SK-N-SH (cell line): ENCODE measurements at regions not wholly inside any gene's neighbourhood (a gene's known extent, or its start where the extent isn't known, plus 50 kb on each side); places are given as distances from the start of the nearest gene placed in this dataset.

ENCODE experiments used
- CTCF ChIA-PET: fragments of 300-600, 350-600 bp; formaldehyde crosslinking; extraction: SDS; loops from one replicate; lab custom pipeline; 2021; lab: Yijun Ruan, JAX
- POLR2A ChIA-PET: fragments of 350-600 bp; sonication (Branson Sonifier 250); formaldehyde crosslinking; extraction: SDS; loops from one replicate; lab custom pipeline; 2020; ENCODE audit warnings: antibody characterized with exemption, inconsistent platforms; lab: Yijun Ruan, JAX
- DNase-seq: peaks from one replicate; pipeline ENCODE4 v3.0.0; 2012
- H2AFZ ChIP-seq: fragments of 200-600 bp; sonication (generic); 2 replicates; pipeline ENCODE4 v1.8.1; 2016; ENCODE audit warnings: antibody characterized with exemption, mild to moderate bottlenecking, low read depth
- H3F3A ChIP-seq: fragments of 200-600 bp; sonication (generic); replicated peaks from 2 replicates; pipeline ENCODE3; 2016; ENCODE audit warnings: antibody characterized with exemption, mild to moderate bottlenecking; ENCODE audit not compliant: insufficient read depth
- H3K27ac ChIP-seq, 2 experiments: fragments of 200-500 bp in 1 of 2; fragments of 200-600 bp in 1 of 2; sonication (Bioruptor generic) in 1 of 2; sonication (generic), shearing (Covaris generic) in 1 of 2; 2 replicates each; pipeline versions ENCODE4 v1.5.1 to v1.6.1; 2014 to 2016; ENCODE audit warnings: low read depth in 2 of 2, inconsistent platforms in 1 of 2, low read length in 1 of 2, mild to moderate bottlenecking in 1 of 2, mixed read lengths in 1 of 2
- H3K27me3 ChIP-seq: fragments of 200-600 bp; sonication (generic), shearing (Covaris generic); 2 replicates; pipeline ENCODE4 v1.6.1; 2016; ENCODE audit warnings: mixed run types; ENCODE audit not compliant: insufficient read depth
- H3K36me3 ChIP-seq, 2 experiments: fragments of 200-500 bp in 1 of 2; fragments of 200-600 bp in 1 of 2; sonication (Bioruptor generic) in 1 of 2; sonication (generic) in 1 of 2; replicated peaks in 1 of 2; 2 replicates each; pipeline versions ENCODE3 to v1.5.1; 2014 to 2016; ENCODE audit warnings: low read length in 1 of 2, mild to moderate bottlenecking in 1 of 2; ENCODE audit not compliant: insufficient read depth in 2 of 2, control insufficient read depth in 1 of 2
- H3K4me1 ChIP-seq, 2 experiments: fragments of 200-500 bp in 1 of 2; fragments of 200-600 bp in 1 of 2; sonication (Bioruptor generic) in 1 of 2; sonication (generic), shearing (Covaris generic) in 1 of 2; 2 replicates each; pipeline versions ENCODE4 v1.5.1 to v1.6.1; 2014 to 2016; ENCODE audit warnings: low read depth in 1 of 2, low read length in 1 of 2, mixed run types in 1 of 2; ENCODE audit not compliant: insufficient read depth in 2 of 2, control insufficient read depth in 1 of 2
- H3K4me2 ChIP-seq: fragments of 200-600 bp; sonication (generic), shearing (Covaris generic); 2 replicates; pipeline ENCODE4 v1.6.1; 2017; ENCODE audit warnings: mixed run types
- H3K4me3 ChIP-seq, 2 experiments: fragments of 200-500 bp in 1 of 2; fragments of 200-600 bp in 1 of 2; sonication (Bioruptor generic) in 1 of 2; sonication (generic), shearing (Covaris generic) in 1 of 2; 2 replicates each; pipeline versions ENCODE4 v1.5.1 to v1.8.1; 2014 to 2016; ENCODE audit warnings: low read depth in 2 of 2, inconsistent platforms in 1 of 2, low read length in 1 of 2, mild to moderate bottlenecking in 1 of 2, mixed read lengths in 1 of 2, moderate library complexity in 1 of 2
- H3K79me2 ChIP-seq: fragments of 200-600 bp; sonication (generic); 2 replicates; pipeline ENCODE4 v1.8.1; 2017; ENCODE audit warnings: mild to moderate bottlenecking; ENCODE audit not compliant: insufficient read depth
- H3K9ac ChIP-seq: fragments of 200-600 bp; sonication (generic); 2 replicates; pipeline ENCODE4 v1.6.1; 2017; ENCODE audit warnings: mixed run types
- H3K9me2 ChIP-seq: fragments of 200-600 bp; sonication (generic); 2 replicates; pipeline ENCODE4 v1.6.1; 2017; ENCODE audit warnings: mixed run types
- H3K9me3 ChIP-seq: fragments of 200-600 bp; sonication (generic); 2 replicates; pipeline ENCODE4 v1.6.1; 2017; ENCODE audit warnings: mixed run types, mild to moderate bottlenecking, moderate library complexity
- H4K20me1 ChIP-seq: fragments of 200-600 bp; sonication (generic); 2 replicates; pipeline ENCODE4 v1.6.1; 2017; ENCODE audit warnings: mild to moderate bottlenecking, mixed run types; ENCODE audit not compliant: insufficient read depth
- CHD2 ChIP-seq: fragments of 150-350 bp; IDR thresholded peaks from 2 replicates; pipeline ENCODE4 v1.6.1; 2018; ENCODE audit warnings: low read length; ENCODE audit not compliant: partially characterized antibody
- ELF1 ChIP-seq: IDR thresholded peaks from 2 replicates; pipeline ENCODE4 v1.4.0; 2012
- EZH2phosphoT487 ChIP-seq: fragments of 200-600 bp; sonication (generic); IDR thresholded peaks from 2 replicates; pipeline ENCODE4 v1.6.1; 2017; ENCODE audit warnings: low read depth, mixed run types, mild to moderate bottlenecking, antibody characterized with exemption, moderate library complexity, borderline replicate concordance
- FOXJ3 ChIP-seq: sonication (generic); formaldehyde crosslinking; IDR thresholded peaks from 2 replicates; pipeline ENCODE4 v1.5.1; 2020; ENCODE audit warnings: mild to moderate bottlenecking, missing genetic modification reagents
- GATA2 ChIP-seq: sonication (generic); formaldehyde crosslinking; IDR thresholded peaks from 2 replicates; pipeline ENCODE4 v1.5.0; 2020; ENCODE audit warnings: mild to moderate bottlenecking, missing genetic modification reagents
- NFIC ChIP-seq: IDR thresholded peaks from 2 replicates; pipeline ENCODE4 v1.4.0; 2012; ENCODE audit warnings: borderline replicate concordance
- NRF1 ChIP-seq: IDR thresholded peaks from 2 replicates; pipeline ENCODE4 v1.6.1; 2012; ENCODE audit warnings: low read depth, mild to moderate bottlenecking, low read length
- POLR2AphosphoS5 ChIP-seq: IDR thresholded peaks from 2 replicates; pipeline ENCODE4 v1.6.1; 2012; ENCODE audit warnings: low read depth, low read length
- RAD21 ChIP-seq: IDR thresholded peaks from 2 replicates; pipeline ENCODE4 v1.6.1; 2012; ENCODE audit warnings: mild to moderate bottlenecking, low read length
- TAF1 ChIP-seq: IDR thresholded peaks from 2 replicates; pipeline ENCODE4 v1.6.1; 2012; ENCODE audit warnings: low read depth, mild to moderate bottlenecking, low read length, moderate library complexity, borderline replicate concordance
- TCF12 ChIP-seq: IDR thresholded peaks from 2 replicates; pipeline ENCODE4 v1.4.0; 2012
- TEAD4 ChIP-seq: IDR thresholded peaks from 2 replicates; pipeline ENCODE4 v1.4.0; 2012; ENCODE audit warnings: mild to moderate bottlenecking, borderline replicate concordance; ENCODE audit not compliant: insufficient read depth
- WGBS: methylation state at CpG from one replicate; pipeline ENCODE4 v1.1.6; 2017; ENCODE audit warnings: low lambda C conversion rate; 5-methylcytosine and 5-hydroxymethylcytosine counted together
- TF ChIP-seq, protein P1 (sequence below): IDR thresholded peaks from 2 replicates; pipeline ENCODE4 v1.4.0; 2012; ENCODE audit warnings: low read depth, borderline replicate concordance
- TF ChIP-seq, protein P2 (sequence below): IDR thresholded peaks from 2 replicates; pipeline ENCODE4; 2012
- TF ChIP-seq, protein P3 (sequence below): IDR thresholded peaks from 2 replicates; pipeline ENCODE4 v1.4.0; 2012; ENCODE audit warnings: low read depth, borderline replicate concordance
- TF ChIP-seq, protein P4 (sequence below): fragments of 150-350 bp; IDR thresholded peaks from 2 replicates; pipeline ENCODE4 v1.6.1; 2016; ENCODE audit warnings: mild to moderate bottlenecking, low read depth, low read length

DNA sequence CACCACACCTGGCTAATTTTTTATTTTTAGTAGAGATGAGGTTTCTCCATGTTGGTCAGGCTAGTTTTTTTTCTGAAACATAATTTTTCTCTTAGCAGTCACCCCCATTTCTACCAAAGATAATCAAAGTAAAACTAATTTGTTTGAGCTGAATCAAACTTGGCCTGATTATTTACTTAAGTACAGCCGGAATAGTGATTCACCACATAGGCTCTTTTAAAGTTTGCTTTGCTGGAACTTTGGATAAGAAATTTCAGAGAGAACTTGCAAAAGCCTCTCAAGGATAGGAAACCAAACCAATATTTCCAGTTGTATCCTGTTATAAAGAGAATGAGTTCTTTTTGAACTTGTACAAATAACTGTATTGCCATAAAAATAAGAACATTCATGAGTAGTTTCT is 105.0 kb upstream of the SYNCRIP start:
- DNase-seq: no peak
- Histone ChIP-seq H3K4me2 (no peak overlapping the region), H3K79me2 (no peaks in the 10 kb centered on the region)

DNA sequence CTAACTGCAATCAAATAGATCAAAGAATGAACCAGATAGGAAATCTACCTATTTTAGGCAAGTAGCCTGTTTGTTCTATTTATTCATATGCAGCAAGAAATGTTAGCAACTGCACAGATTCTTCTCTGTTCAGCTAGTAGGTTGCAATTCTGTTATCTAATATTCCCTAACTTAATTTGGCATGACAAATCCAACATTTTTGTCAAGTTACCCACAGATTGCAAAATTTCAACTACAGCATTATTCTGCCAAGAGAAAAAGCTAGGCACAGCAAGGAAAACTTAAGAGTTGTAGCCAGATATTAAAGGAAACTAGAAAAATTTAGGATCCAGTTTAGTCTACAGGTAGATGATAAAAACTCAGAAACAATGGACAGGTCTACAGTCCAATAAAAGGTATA is 104.4 kb upstream of the SYNCRIP start:
- Histone ChIP-seq H4K20me1 (no peaks in the 10 kb centered on the region), H2AFZ (no peak overlapping the region), H3K9ac (no peak overlapping the region), H3K9me3 (no peaks in the 10 kb centered on the region), H3K4me1 (no peaks in the 10 kb centered on the region), H3K79me2 (no peaks in the 10 kb centered on the region), H3K9me2 (no peaks in the 10 kb centered on the region), H3K27ac (no peak overlapping the region), H3K36me3 (no peaks in the 10 kb centered on the region), H3K27me3 (no peaks in the 10 kb centered on the region), H3K4me2 (no peak overlapping the region), H3F3A (no peaks in the 10 kb centered on the region), H3K4me3 (no peak overlapping the region)
- ChIA-PET POLR2A (no interaction called here), CTCF (interaction anchor here (1.0 to 1.9 kb wide), 2 partner anchors 10 to 19 kb away, joined by 3 to 7 read pairs; no protein-coding TSS in a partner anchor)
- TF ChIP-seq, protein P1, sequence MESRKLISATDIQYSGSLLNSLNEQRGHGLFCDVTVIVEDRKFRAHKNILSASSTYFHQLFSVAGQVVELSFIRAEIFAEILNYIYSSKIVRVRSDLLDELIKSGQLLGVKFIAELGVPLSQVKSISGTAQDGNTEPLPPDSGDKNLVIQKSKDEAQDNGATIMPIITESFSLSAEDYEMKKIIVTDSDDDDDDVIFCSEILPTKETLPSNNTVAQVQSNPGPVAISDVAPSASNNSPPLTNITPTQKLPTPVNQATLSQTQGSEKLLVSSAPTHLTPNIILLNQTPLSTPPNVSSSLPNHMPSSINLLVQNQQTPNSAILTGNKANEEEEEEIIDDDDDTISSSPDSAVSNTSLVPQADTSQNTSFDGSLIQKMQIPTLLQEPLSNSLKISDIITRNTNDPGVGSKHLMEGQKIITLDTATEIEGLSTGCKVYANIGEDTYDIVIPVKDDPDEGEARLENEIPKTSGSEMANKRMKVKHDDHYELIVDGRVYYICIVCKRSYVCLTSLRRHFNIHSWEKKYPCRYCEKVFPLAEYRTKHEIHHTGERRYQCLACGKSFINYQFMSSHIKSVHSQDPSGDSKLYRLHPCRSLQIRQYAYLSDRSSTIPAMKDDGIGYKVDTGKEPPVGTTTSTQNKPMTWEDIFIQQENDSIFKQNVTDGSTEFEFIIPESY: no peak
- TF ChIP-seq, protein P2, sequence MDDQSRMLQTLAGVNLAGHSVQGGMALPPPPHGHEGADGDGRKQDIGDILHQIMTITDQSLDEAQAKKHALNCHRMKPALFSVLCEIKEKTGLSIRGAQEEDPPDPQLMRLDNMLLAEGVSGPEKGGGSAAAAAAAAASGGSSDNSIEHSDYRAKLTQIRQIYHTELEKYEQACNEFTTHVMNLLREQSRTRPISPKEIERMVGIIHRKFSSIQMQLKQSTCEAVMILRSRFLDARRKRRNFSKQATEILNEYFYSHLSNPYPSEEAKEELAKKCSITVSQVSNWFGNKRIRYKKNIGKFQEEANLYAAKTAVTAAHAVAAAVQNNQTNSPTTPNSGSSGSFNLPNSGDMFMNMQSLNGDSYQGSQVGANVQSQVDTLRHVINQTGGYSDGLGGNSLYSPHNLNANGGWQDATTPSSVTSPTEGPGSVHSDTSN: no peak
- TF ChIP-seq EZH2phosphoT487 (no peak), TCF12 (no peak), ELF1 (no peak), TAF1 (no peak), RAD21 (no peak)
- TF ChIP-seq, protein P3, sequence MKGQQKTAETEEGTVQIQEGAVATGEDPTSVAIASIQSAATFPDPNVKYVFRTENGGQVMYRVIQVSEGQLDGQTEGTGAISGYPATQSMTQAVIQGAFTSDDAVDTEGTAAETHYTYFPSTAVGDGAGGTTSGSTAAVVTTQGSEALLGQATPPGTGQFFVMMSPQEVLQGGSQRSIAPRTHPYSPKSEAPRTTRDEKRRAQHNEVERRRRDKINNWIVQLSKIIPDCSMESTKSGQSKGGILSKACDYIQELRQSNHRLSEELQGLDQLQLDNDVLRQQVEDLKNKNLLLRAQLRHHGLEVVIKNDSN: no peak
- TF ChIP-seq, protein P4, sequence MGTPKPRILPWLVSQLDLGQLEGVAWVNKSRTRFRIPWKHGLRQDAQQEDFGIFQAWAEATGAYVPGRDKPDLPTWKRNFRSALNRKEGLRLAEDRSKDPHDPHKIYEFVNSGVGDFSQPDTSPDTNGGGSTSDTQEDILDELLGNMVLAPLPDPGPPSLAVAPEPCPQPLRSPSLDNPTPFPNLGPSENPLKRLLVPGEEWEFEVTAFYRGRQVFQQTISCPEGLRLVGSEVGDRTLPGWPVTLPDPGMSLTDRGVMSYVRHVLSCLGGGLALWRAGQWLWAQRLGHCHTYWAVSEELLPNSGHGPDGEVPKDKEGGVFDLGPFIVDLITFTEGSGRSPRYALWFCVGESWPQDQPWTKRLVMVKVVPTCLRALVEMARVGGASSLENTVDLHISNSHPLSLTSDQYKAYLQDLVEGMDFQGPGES: no peak
- no peak for DNase-seq

More for the DNA sequence above, 105.0 kb upstream of the SYNCRIP start:
- WGBS: 21% methylated on average over 1 of the region's 1 CpG
- Histone ChIP-seq H3K27ac (no peak overlapping the region), H3K9me2 (no peaks in the 10 kb centered on the region), H3K36me3 (no peaks in the 10 kb centered on the region), H4K20me1 (no peaks in the 10 kb centered on the region), H3K4me1 (no peaks in the 10 kb centered on the region), H3K27me3 (no peaks in the 10 kb centered on the region), H3K9me3 (no peaks in the 10 kb centered on the region), H2AFZ (no peak overlapping the region), H3F3A (no peaks in the 10 kb centered on the region), H3K9ac (no peak overlapping the region), H3K4me3 (no peak overlapping the region)
- TF ChIP-seq CHD2: no peak
- TF ChIP-seq, protein P1: no peak
- TF ChIP-seq FOXJ3 (CRISPR knock-in tag): no peak
- TF ChIP-seq GATA2 (CRISPR knock-in tag): no peak
- TF ChIP-seq NFIC: no peak
- TF ChIP-seq NRF1: no peak
- TF ChIP-seq, protein P3: no peak
- TF ChIP-seq TEAD4: no peak
- no peak for TF ChIP-seq TAF1
- no peak for TF ChIP-seq POLR2AphosphoS5
- TF ChIP-seq RAD21: no peak
- CTCF ChIA-PET: interaction anchor here (1.9 kb wide), 1 partner anchor 9 kb away, joined by 7 read pairs; no protein-coding TSS in a partner anchor
- POLR2A ChIA-PET: no interaction called here
